NCI-H226 (cell line): ENCODE measurements at regions not wholly inside any gene's neighbourhood (a gene's known extent, or its start where the extent isn't known, plus 50 kb on each side); places are given as distances from the start of the nearest gene placed in this dataset.
"Not testable (repeated sequence)": the region's sequence is repeated elsewhere in the genome, so short reads cannot be mapped to it uniquely, and the experiment has no call there.

Experiments used
- DNase-seq: peaks from one replicate; pipeline ENCODE4 v3.0.0-alpha.2; 2015

DNA sequence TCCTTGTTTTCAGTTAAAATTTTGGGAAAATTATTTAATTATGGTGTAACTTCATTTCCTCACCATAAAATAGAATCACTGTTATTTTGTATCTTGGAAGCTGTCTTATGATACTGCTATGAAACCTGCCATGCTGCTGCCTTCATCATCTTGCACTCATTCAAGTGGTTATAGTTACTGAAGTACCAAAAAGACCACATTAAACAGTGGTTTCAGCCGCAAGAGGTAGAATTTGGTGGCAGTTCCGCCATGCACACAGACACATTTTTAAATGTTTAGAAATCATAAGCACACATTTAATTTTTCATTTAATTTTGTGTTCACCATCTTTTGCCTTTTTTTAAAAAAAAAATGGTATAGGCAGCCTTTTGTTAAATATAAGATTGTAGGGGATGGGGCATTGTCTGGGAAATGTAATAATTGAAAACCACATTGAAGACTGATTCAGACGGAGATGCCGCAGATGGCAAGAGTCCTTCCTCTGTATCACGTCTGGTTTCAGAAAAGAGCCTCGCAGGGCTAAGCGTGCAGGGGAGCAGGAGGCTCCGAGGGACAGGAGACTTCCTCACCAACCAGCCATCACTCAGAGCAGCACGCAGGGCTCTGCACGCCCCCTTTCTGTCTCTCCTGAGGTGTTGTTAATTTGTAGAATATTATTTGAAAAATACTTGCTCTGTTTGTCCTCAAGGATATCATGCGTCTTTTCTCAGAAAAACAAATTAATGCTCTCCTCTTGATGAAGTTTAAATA is 115.2 kb upstream of the PELI2 start:
- DNase-seq = no peak

DNA sequence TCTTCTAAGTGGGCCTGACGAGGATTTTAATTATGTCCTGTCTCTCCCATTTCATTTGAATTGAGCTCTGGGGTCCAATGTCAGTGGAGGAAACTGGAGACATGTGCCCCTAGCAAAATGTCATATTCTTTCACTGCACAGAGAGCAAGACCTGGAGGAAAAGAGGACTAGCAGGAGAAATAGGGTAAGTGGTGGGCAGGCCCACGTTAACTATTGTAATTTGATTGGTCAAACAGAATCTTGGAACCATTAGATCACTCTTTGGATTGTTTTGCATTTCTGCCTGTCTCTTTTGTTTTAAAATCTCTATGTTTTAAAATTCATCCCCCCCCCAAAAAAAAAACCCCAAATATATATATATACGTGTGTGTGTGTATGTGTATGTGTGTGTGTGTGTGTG is 113.9 kb upstream of the PELI2 start:
- DNase-seq = no peak

DNA sequence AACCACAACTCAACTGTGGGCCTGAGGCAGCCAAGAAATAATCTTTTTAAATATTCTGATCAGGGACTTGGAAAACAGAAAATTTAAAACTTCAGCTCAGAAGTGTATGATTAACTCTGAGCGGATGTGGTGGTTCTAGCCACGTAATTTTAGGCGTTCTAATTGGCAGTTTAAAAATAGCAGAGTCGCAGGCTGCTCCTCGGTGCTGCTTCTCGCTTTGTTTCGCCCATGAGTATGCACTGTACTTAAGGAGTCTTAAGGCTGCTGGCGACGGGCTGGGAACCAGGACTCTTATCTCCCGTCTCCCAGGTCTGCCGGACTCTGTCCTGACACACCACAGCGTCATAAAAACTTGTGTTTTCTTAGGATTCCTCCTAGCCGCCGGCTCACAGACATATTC is 113.4 kb upstream of the PELI2 start:
- DNase-seq = no peak

- DNase-seq = no peak
Observed at GRCh38 chr14:56005191-56006053, 112.8 kb upstream of the PELI2 start.

DNA sequence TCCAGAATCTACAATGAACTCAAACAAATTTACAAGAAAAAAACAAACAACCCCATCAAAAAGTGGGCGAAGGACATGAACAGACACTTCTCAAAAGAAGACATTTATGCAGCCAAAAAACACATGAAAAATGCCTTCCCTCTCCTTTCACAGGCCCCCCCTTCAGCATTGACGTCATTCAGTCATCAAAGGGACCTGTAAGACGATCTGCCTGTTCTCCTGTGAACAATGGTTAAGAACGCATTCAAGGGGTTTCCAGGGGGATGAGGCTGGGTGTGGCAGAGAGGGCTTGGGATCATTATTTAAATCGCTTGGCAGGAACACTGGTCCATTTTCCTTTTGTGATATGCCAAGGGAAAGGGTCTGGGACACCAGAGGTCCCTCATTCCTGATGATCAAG is 110.7 kb upstream of the PELI2 start:
- DNase-seq = not testable (repeated sequence)

DNA sequence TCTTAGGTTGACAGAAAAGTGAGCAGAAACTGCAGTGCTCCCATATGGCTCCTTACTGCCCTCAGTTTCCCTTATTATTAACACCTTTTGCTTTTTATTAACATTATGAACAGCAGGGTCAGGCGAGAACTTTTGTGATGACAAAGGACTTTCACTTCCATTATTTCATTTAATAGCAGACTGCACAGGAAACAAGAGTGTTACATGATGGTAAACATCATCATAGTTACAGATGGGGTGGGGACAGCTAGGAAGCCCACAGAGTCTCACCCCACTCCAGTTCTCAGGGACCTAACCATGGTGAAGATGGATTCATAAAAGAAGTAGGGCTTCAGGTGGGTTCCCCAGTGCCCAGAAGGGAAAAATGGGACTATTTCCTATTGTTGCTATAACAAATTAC is 110.1 kb upstream of the PELI2 start:
- no peak for DNase-seq

DNA sequence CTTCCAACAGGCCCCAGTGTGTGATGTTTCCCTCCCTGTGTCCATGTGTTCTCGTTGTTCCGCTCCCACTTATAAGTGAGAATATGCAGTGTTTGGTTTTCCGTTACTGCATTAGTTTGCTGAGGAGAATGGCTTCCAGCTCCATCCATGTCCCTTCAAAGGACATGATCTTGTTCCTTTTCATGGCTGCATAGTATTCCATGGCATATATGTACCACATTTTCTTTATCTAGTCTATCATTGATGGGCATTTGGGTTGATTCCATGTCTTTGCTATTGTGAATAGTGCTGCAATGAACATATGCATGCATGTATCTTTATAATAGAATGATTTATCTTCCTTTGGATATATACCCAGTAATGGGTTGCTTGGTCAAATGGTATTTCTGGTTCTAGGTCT is 109.5 kb upstream of the PELI2 start:
- not testable (repeated sequence) for DNase-seq

- no peak for DNase-seq
Observed at GRCh38 chr14:56023661-56024081, 94.5 kb upstream of the PELI2 start.

DNA sequence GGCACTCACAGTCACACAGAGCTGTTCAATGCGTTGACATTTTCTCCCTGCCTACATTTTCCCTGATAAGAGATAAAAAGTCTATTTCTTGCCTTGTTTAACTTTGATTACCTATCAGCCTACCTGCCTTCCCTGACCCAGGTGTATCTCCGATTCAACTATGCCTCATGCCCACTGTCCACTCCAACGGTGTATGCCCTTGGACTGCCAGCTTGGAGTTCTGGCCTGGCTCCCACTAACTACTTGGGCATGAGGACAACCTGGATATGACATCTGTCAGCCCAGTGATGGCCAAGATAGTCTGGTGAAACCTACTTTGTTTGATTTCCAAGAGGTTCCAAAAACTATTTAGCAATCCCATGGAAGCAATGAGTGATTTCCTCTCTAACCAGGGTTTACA is 93.0 kb upstream of the PELI2 start:
- DNase-seq = no peak

- DNase-seq = no peak
Observed at GRCh38 chr14:56026506-56026905, 91.7 kb upstream of the PELI2 start.

DNA sequence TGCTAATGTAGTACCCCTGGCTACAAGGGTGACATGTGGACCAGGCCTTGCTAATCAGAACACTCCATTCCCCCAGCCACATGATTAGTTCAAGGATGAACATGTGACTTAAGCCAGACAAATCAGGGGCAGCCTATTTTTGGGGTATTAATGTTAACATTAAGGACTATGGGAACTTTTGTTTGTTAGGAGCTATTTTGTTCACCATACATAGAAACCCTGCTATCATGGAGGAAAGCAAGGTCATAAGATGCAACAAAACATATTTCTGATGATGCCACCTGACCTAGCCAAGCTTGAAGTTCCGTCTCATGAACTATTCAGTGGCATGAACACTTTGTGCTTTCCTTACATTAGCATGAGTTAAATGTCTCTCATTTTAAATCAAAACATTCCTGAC is 90.8 kb upstream of the PELI2 start:
- DNase-seq = no peak

- no peak for DNase-seq
Observed at GRCh38 chr14:56027916-56028712, 90.1 kb upstream of the PELI2 start.

DNA sequence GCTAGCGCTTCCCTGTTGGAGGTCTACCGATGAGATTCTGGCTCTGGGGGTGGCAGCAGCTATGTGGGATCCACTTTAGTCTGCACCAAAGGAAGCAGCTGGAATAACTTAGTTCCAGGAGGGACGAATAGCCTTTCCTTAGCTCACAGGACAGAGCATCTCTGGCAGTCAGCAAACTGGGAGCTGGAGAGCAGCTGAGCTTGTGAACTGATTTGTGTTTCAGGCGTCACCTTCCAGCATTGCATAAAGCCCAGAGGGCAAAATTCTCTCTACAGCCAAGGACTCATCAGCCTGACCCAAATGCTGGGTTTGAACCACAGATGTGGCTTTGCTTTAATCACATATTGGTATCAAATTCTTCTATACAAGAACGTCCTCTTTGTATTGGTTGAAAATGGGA is 81.9 kb upstream of the PELI2 start:
- DNase-seq = no peak

DNA sequence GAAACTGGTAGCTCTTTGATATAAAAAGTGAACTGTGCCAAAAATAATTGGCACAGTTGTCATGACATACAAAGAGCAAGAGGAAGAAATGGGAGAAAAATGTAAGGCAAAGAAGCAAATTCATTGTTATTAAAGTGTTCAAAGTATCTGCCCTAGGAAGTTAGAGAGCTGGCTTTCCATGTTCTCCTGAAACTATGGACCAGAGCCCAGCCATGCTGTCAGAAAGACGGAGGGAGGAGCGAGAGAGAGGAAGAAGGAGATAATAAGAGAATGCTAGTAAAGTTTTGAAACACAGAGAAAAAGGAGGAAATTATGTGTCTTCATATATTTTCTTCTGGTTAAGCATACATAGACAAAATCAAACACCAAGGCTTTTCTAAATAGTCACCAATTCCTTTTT is 78.1 kb upstream of the PELI2 start:
- no peak for DNase-seq

- DNase-seq = no peak
Observed at GRCh38 chr14:56044196-56044595, 74.0 kb upstream of the PELI2 start.

GRCh38 chr14:56046546-56046945 is 71.7 kb upstream of the PELI2 start:
- no peak for DNase-seq

DNA sequence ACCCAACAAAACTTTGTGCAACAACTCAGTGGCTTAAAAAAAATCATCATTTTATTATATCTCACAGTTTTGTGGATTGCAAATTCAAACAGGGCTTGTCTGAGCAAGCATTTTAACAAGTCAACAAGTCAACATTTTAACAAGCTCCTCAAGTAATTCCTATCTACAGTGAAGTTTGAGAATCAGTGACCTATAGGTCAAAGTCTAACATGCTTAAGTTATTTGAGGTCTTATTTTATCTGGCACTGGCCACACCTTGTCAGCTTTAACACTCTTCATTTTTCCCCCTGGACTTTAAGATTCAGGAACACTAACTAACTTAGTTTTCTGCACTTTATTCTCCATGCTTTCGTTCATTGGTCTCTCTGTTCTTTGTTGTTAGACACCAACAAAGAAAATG is 71.2 kb upstream of the PELI2 start:
- no peak for DNase-seq

DNA sequence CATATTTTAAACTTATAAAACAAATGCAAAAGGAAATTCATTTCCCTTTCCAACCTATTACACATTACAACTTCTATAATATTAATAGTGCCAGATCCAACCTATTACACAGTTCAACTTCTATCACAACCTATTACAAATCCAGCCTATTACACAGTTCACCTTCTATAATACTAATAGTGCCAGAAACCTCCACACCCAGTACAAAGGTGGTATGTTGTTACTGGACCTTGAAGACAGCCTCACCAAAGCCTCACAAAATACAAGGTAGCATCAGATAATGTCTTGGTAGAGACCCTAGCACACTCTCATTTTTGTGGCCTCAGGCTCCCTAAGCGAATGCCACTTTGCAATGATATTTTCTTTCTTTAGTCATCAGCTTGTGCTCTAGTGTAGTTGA is 68.7 kb upstream of the PELI2 start:
- DNase-seq = no peak

GRCh38 chr14:56055511-56055910 is 62.7 kb upstream of the PELI2 start:
- DNase-seq = no peak

- DNase-seq = no peak
Observed at GRCh38 chr14:56056031-56056430, 62.2 kb upstream of the PELI2 start.

DNA sequence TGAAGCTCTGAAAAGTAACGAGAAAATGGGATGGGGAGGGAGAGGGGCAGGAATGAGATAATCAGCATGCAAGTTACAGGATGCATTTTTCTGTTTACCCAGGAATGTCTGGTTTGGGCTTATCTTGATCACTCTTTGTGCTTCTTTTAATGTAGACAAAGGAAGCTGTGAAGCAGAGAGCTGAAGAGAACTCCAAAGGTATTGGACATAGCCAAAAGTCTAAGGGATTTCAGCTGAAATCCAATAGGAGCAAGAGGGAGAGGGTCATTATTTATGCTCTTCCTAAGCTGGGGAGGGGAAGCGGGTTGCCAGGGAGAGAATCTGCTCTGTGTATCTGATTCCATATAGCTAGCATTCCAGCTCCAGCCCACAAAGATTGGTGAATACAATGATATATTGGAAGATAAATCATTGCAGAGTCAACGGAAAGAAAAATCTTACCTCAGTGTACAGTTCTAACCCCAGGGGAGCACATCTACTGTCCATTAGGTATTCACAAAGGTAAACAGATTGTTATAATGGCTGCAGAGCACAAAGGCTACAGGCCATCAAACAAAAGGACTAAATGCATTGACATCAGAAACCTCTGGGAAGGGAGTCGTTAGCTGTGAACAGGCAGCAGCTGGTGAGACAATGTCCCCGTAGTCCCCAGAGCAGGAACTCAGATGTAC is 61.0 kb upstream of the PELI2 start:
- DNase-seq = no peak

- no peak for DNase-seq
Observed at GRCh38 chr14:56057767-56058166, 60.4 kb upstream of the PELI2 start.

GRCh38 chr14:56059054-56059453 is 59.2 kb upstream of the PELI2 start:
- no peak for DNase-seq
